Transverse colon (tissue), 4 donors: ENCODE measurements at regions not wholly inside any gene's neighbourhood (a gene's known extent, or its start where the extent isn't known, plus 50 kb on each side); places are given as distances from the start of the nearest gene placed in this dataset.
"Not testable (repeated sequence)": the region's sequence is repeated elsewhere in the genome, so short reads cannot be mapped to it uniquely, and the experiment has no call there.

Experiments used
- DNase-seq: peaks from one replicate; pipeline ENCODE4 v3.0.0-alpha.2; 2019
- H3K27ac ChIP-seq, 4 donors: fragments of 200-600 bp; sonication (generic); 2 replicates each; pipeline ENCODE4 v1.5.1; 2016 to 2018; ENCODE audit warnings: inconsistent platforms in 4 of 4
- H3K27me3 ChIP-seq: fragments of 200-600 bp; sonication (generic); 2 replicates; pipeline ENCODE4 v1.5.1; 2017; ENCODE audit warnings: inconsistent platforms
- H3K36me3 ChIP-seq, 4 donors: fragments of 200-600 bp; sonication (generic); 2 replicates each; pipeline ENCODE4 v1.5.1; 2017 to 2019; ENCODE audit warnings: inconsistent platforms in 4 of 4
- H3K4me1 ChIP-seq, 4 donors: fragments of 200-600 bp; sonication (generic); 2 replicates each; pipeline ENCODE4 v1.5.1; 2017 to 2020; ENCODE audit warnings: inconsistent platforms in 4 of 4
- H3K4me3 ChIP-seq, 4 donors: fragments of 200-600 bp; sonication (generic); 1 replicate in 1 of 4; 2 replicates in 3 of 4; pipeline versions ENCODE4 v1.5.1 to v1.6.1; 2017 to 2019; ENCODE audit warnings: inconsistent platforms in 4 of 4
- H3K9me3 ChIP-seq, 2 donors: fragments of 200-600 bp; sonication (generic); 2 replicates each; pipeline ENCODE4 v1.5.1; 2017 to 2019; ENCODE audit warnings: inconsistent platforms in 2 of 2
- CTCF ChIP-seq, 5 experiments: fragments of 200-600 bp in 3 of 5; fragments of 450-650 bp in 2 of 5; sonication (generic) in 3 of 5; IDR thresholded peaks; 1 replicate in 2 of 5; 2 replicates in 3 of 5; pipeline ENCODE4 v1.5.1; 2016 to 2017; ENCODE audit warnings: antibody characterized with exemption in 5 of 5, inconsistent platforms in 3 of 5, mild to moderate bottlenecking in 2 of 5, moderate library complexity in 1 of 5
- EP300 ChIP-seq: sonication (generic); formaldehyde crosslinking; IDR thresholded peaks from one replicate; pipeline ENCODE4 v1.6.1; 2017; ENCODE audit warnings: antibody characterized with exemption, low read depth
- POLR2A ChIP-seq: fragments of 450-650 bp; IDR thresholded peaks from one replicate; pipeline ENCODE4 v1.6.1; 2016; ENCODE audit warnings: antibody characterized with exemption, mild to moderate bottlenecking, moderate library complexity
- POLR2AphosphoS5 ChIP-seq, 3 donors: sonication (generic); formaldehyde crosslinking; IDR thresholded peaks; one replicate each; pipeline ENCODE4 v1.6.1; 2016; ENCODE audit warnings: antibody characterized with exemption in 3 of 3
- WGBS, 2 donors: methylation state at CpG; one replicate each; pipeline ENCODE4 v1.1.5; 2018; ENCODE audit warnings: low coverage in 1 of 2; 5-methylcytosine and 5-hydroxymethylcytosine counted together
- in situ Hi-C, 4 donors: fragments of 200-750 bp; cut with MboI; loops; one replicate each; pipeline versions ENCODE4 v1.15.0 to v1.15.1; 2017; ENCODE audit warnings: low sequenced_read_pairs in 3 of 4, low pct_ligation_motif_present in 1 of 4, low pct_unique_long_range_greater_than_20kb in 1 of 4
- intact Hi-C: fragments of 100-400 bp; cut with DNase I; formaldehyde crosslinking; loops from one replicate; pipeline ENCODE4 v1.15.1; 2023; ENCODE audit warnings: low total_unique reads

- H3K36me3 ChIP-seq, result no peaks in the 10 kb centered on the region
- TF ChIP-seq CTCF (IDR thresholded peaks at IDR 0.05) (peak in 2 of 5 experiments; percentile 8 to 30), POLR2AphosphoS5 (IDR thresholded peaks at IDR 0.05) (no peak)
- no peak overlapping the region for H3K27ac ChIP-seq
- H3K4me3 ChIP-seq, result no peak overlapping the region
- in situ Hi-C loops (no loop called here), intact Hi-C loops (no loop called here)
- peaks cover 0 to 14% (median 5%) of the 10 kb centered on the region in 4 donors for H3K4me1 ChIP-seq
- no peaks in the 10 kb centered on the region for H3K27me3 ChIP-seq
- H3K9me3 ChIP-seq, result no peaks in the 10 kb centered on the region
- peak; percentile 26 for DNase-seq
- WGBS, 2 donors, result 22 to 40% methylated on average over 1 of the region's 1 CpG
Measured at GRCh38 chr4:162837241-162837640, 329.4 kb downstream of the NAF1 start.

- Histone ChIP-seq H3K9me3 (no peaks in the 10 kb centered on the region), H3K27me3 (no peaks in the 10 kb centered on the region), H3K4me3 (no peak overlapping the region), H3K4me1 (peaks cover 0 to 14% (median 5%) of the 10 kb centered on the region in 4 donors), H3K36me3 (no peaks in the 10 kb centered on the region), H3K27ac (no peak overlapping the region)
- no peak for TF ChIP-seq EP300
- no peak for TF ChIP-seq CTCF (IDR thresholded peaks at IDR 0.05)
- DNase-seq, result no peak
- in situ Hi-C loops, result no loop called here
- 50 to 55% methylated on average over 1 to 2 of the region's 2 CpGs for WGBS, 2 donors
- intact Hi-C loops, result no loop called here
Measured at GRCh38 chr4:162836773-162837172, 329.9 kb downstream of the NAF1 start.

- H3K27me3 ChIP-seq, H3K36me3 ChIP-seq, H3K27ac ChIP-seq, H3K9me3 ChIP-seq, in situ Hi-C loops, DNase-seq, intact Hi-C loops, H3K4me3 ChIP-seq: not testable (repeated sequence)
- 72 to 80% methylated on average over 3 to 6 of the region's 6 CpGs for WGBS, 2 donors
- peaks cover 0 to 14% (median 5%) of the 10 kb centered on the region in 4 donors for H3K4me1 ChIP-seq
Measured at GRCh38 chr4:162836258-162836657, 330.4 kb downstream of the NAF1 start.

- no peaks in the 10 kb centered on the region for H3K4me1 ChIP-seq
- no peaks in the 10 kb centered on the region for H3K27me3 ChIP-seq
- in situ Hi-C loops (no loop called here), intact Hi-C loops (no loop called here)
- H3K4me3 ChIP-seq, result no peak overlapping the region
- H3K27ac ChIP-seq, result no peak overlapping the region
- 68 to 73% methylated on average over 3 of the region's 3 CpGs for WGBS, 2 donors
- H3K36me3 ChIP-seq, result no peaks in the 10 kb centered on the region
- no peaks in the 10 kb centered on the region for H3K9me3 ChIP-seq
- no peak for DNase-seq
- TF ChIP-seq CTCF (IDR thresholded peaks at IDR 0.05), result no peak
- TF ChIP-seq POLR2A, result no peak
- no peak for TF ChIP-seq EP300
- no peak for TF ChIP-seq POLR2AphosphoS5 (IDR thresholded peaks at IDR 0.05)
Measured at GRCh38 chr4:162830899-162831298, 335.8 kb downstream of the NAF1 start.

- H3K9me3 ChIP-seq, H3K36me3 ChIP-seq, H3K27ac ChIP-seq, H3K4me1 ChIP-seq, DNase-seq, H3K4me3 ChIP-seq, intact Hi-C loops, H3K27me3 ChIP-seq, in situ Hi-C loops: not testable (repeated sequence)
- whole genome bisulfite sequencing, 2 donors, result 93 to 100% methylated on average over 7 to 9 of the region's 9 CpGs
Measured at GRCh38 chr4:162817374-162817773, 349.3 kb downstream of the NAF1 start.
